ENCODE measurements at regions not wholly inside any gene's neighbourhood (a gene's known extent, or its start where the extent isn't known, plus 50 kb on each side); places are given as distances from the start of the nearest gene placed in this dataset.

GRCh38 chr5:9987101-9987500 is 262.6 kb downstream of the ATPSCKMT start:
- Histone ChIP-seq H4K5ac (ENCODE audit: insufficient read length, low read depth, low read length) (no peak overlapping the region), H2AK5ac (ENCODE audit: insufficient read length, low read length) (no peak overlapping the region), H3K56ac (ENCODE audit: insufficient read length, low read depth, low read length) (no peak overlapping the region), H2BK12ac (ENCODE audit: insufficient read length, low read depth, low read length) (no peak overlapping the region), H3K4ac (ENCODE audit: low read depth, low read length) (no peak overlapping the region), H3K27me3 (ENCODE audit: insufficient read depth, low read length) (no peaks in the 10 kb centered on the region), H3K23me2 (ENCODE audit: insufficient read length, low read depth, low read length, poor library complexity, severe bottlenecking) (no peaks in the 10 kb centered on the region), H4K8ac (replicated peaks; ENCODE audit: insufficient read length, low read depth, low read length) (no peak overlapping the region), H3K23ac (ENCODE audit: insufficient read length, low read depth, low read length) (no peak overlapping the region), H2BK120ac (ENCODE audit: low read depth, low read length, poor library complexity, severe bottlenecking) (no peak overlapping the region), H3K4me2 (ENCODE audit: insufficient read depth, insufficient read length, low read length) (no peak overlapping the region), H4K20me1 (ENCODE audit: control insufficient read depth, insufficient read depth, insufficient read length) (no peaks in the 10 kb centered on the region), H2BK15ac (ENCODE audit: low read depth, low read length) (no peak overlapping the region), H4K91ac (ENCODE audit: insufficient read length, low read depth, low read length) (no peak overlapping the region), H3K79me1 (ENCODE audit: insufficient read depth, low read depth, low read length, poor library complexity, severe bottlenecking) (no peaks in the 10 kb centered on the region), H3K18ac (ENCODE audit: insufficient read length, low read depth, low read length) (no peak overlapping the region), H3K27ac (ENCODE audit: insufficient read length, low read depth, low read length) (no peak overlapping the region), H3T11ph (ENCODE audit: low read length) (no peak overlapping the region), H3K9me3 (ENCODE audit: control insufficient read depth, low read depth, low read length) (peaks cover 21% of the 10 kb centered on the region), H3K4me1 (ENCODE audit: insufficient read depth, low read length) (no peaks in the 10 kb centered on the region; the same call in 1 of the 2 replicates), H3K9ac (ENCODE audit: extremely low read depth, insufficient read length, low read length) (no peak overlapping the region), H3K14ac (ENCODE audit: insufficient read depth, low read length) (no peak overlapping the region), H2BK5ac (ENCODE audit: insufficient read length, low read length) (no peak overlapping the region), H2BK20ac (ENCODE audit: low read depth, low read length, poor library complexity, severe bottlenecking) (no peak overlapping the region), H2AFZ (ENCODE audit: low read length) (no peak overlapping the region), H3K79me2 (ENCODE audit: insufficient read depth, low read length) (no peaks in the 10 kb centered on the region)
- no peak overlapping the region for H3K4me3 Mint-ChIP-seq
- WGBS (ENCODE audit: extremely low coverage, insufficient read length, low lambda C conversion rate): no CpG with 5 or more reads among the region's 4 CpGs
- peaks cover 14 to 21% of the 10 kb centered on the region in 2 experiments for H3K9me3 Mint-ChIP-seq
- peaks cover 2 to 16% (median 4%) of the 10 kb centered on the region in 3 experiments; a peak in 5 of 7 replicates for H3K36me3 Mint-ChIP-seq (ENCODE audit: insufficient read depth in 1 of 3, low read depth in 3 of 3)
- no peaks in the 10 kb centered on the region for H3K27me3 Mint-ChIP-seq (ENCODE audit: low read depth)
- no peak overlapping the region for H3K27ac Mint-ChIP-seq
- H3K4me1 Mint-ChIP-seq: peaks cover 3 to 11% of the 10 kb centered on the region in 2 experiments; a peak in 3 of 4 replicates
- DNase-seq: no peak
- TF ChIP-seq, protein P1, sequence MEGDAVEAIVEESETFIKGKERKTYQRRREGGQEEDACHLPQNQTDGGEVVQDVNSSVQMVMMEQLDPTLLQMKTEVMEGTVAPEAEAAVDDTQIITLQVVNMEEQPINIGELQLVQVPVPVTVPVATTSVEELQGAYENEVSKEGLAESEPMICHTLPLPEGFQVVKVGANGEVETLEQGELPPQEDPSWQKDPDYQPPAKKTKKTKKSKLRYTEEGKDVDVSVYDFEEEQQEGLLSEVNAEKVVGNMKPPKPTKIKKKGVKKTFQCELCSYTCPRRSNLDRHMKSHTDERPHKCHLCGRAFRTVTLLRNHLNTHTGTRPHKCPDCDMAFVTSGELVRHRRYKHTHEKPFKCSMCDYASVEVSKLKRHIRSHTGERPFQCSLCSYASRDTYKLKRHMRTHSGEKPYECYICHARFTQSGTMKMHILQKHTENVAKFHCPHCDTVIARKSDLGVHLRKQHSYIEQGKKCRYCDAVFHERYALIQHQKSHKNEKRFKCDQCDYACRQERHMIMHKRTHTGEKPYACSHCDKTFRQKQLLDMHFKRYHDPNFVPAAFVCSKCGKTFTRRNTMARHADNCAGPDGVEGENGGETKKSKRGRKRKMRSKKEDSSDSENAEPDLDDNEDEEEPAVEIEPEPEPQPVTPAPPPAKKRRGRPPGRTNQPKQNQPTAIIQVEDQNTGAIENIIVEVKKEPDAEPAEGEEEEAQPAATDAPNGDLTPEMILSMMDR (conservative IDR thresholded peaks at IDR 0.05): no peak
